ENCODE measurements at regions not wholly inside any gene's neighbourhood (a gene's known extent, or its start where the extent isn't known, plus 50 kb on each side); places are given as distances from the start of the nearest gene placed in this dataset.
"Not testable (repeated sequence)": the region's sequence is repeated elsewhere in the genome, so short reads cannot be mapped to it uniquely, and the experiment has no call there.

DNA sequence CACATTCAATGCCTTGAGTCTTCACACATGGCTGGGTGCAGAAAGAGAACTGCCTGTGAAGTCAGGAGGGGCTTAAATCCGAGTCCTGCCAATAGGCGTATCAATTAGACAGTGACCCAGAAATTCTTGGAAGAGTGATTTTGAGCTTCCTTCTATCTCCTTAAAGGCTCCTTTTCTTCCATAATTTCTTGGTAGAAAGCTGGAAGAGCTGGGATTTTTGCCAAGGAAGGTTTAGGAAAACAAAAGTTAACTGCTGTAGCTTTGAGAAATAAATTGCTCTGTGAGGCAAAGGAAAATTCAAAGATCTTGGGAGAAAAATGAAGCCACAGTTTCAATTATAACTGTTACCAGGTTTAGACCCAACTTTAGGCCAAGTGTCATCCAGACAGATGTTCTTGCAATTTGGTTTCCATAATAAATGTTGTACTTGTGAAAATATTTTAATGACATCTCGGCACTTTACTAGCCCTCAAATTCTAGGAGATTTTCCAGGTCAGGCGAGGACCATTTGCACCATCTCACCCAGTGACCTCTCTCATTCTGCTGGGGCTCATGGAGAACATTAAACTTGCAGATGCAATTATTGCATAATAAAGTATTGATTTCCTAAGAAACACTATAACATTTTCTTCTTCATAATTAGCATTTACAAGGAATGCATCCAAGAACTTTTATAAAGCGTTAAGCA is 329.7 kb upstream of the MEIS1 start:
- Histone ChIP-seq H3K4me3 (no peak overlapping the region), H3K36me3 (no peaks in the 10 kb centered on the region), H3K9me3 (no peaks in the 10 kb centered on the region), H3K27ac (no peak overlapping the region), H3K27me3 (no peaks in the 10 kb centered on the region), H3K4me1 (no peaks in the 10 kb centered on the region)
- DNase-seq (ENCODE audit: low spot score in 2 of 2), result no peak
- TF ChIP-seq, protein P1, sequence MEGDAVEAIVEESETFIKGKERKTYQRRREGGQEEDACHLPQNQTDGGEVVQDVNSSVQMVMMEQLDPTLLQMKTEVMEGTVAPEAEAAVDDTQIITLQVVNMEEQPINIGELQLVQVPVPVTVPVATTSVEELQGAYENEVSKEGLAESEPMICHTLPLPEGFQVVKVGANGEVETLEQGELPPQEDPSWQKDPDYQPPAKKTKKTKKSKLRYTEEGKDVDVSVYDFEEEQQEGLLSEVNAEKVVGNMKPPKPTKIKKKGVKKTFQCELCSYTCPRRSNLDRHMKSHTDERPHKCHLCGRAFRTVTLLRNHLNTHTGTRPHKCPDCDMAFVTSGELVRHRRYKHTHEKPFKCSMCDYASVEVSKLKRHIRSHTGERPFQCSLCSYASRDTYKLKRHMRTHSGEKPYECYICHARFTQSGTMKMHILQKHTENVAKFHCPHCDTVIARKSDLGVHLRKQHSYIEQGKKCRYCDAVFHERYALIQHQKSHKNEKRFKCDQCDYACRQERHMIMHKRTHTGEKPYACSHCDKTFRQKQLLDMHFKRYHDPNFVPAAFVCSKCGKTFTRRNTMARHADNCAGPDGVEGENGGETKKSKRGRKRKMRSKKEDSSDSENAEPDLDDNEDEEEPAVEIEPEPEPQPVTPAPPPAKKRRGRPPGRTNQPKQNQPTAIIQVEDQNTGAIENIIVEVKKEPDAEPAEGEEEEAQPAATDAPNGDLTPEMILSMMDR (IDR thresholded peaks at IDR 0.05), result no peak
- intact Hi-C loops (cut with DNase I), result no loop called here

- H3K4me3 ChIP-seq, result no peak overlapping the region
- no peak for DNase-seq (ENCODE audit: low spot score in 2 of 2)
- H3K36me3 ChIP-seq, result no peaks in the 10 kb centered on the region
- H3K9me3 ChIP-seq, result no peaks in the 10 kb centered on the region
- H3K27me3 ChIP-seq, result no peaks in the 10 kb centered on the region
- H3K27ac ChIP-seq, result no peak overlapping the region
- intact Hi-C loops (cut with DNase I), result no loop called here
- TF ChIP-seq, protein P1 (IDR thresholded peaks at IDR 0.05), result no peak
- no peaks in the 10 kb centered on the region for H3K4me1 ChIP-seq
Observed at GRCh38 chr2:66103581-66103980, 331.3 kb upstream of the MEIS1 start.

DNA sequence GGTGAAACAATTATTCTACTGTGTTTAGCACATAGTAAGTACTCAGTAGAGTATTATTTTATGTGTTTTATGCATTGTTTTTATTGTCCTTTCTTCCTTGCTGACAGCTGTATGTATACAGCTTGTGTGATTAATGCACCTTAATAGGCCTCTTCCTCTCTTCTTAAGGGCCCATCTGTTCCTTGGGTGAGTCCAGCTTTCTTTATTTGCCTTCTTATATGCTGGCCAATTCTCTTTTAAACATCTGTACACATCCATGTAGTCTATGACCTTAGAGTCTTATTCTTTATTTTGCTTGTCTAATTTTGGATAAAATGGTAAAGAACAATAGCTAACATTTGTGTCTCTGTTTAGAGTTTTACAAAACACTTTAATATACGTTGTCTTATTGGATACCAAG is 333.7 kb upstream of the MEIS1 start:
- Histone ChIP-seq H3K4me3 (no peak overlapping the region), H3K27ac (no peak overlapping the region), H3K36me3 (no peaks in the 10 kb centered on the region), H3K4me1 (no peaks in the 10 kb centered on the region), H3K9me3 (no peaks in the 10 kb centered on the region), H3K27me3 (no peaks in the 10 kb centered on the region)
- DNase-seq (ENCODE audit: low spot score in 2 of 2), result no peak
- intact Hi-C loops (cut with DNase I), result no loop called here
- TF ChIP-seq, protein P1 (IDR thresholded peaks at IDR 0.05), result no peak

DNA sequence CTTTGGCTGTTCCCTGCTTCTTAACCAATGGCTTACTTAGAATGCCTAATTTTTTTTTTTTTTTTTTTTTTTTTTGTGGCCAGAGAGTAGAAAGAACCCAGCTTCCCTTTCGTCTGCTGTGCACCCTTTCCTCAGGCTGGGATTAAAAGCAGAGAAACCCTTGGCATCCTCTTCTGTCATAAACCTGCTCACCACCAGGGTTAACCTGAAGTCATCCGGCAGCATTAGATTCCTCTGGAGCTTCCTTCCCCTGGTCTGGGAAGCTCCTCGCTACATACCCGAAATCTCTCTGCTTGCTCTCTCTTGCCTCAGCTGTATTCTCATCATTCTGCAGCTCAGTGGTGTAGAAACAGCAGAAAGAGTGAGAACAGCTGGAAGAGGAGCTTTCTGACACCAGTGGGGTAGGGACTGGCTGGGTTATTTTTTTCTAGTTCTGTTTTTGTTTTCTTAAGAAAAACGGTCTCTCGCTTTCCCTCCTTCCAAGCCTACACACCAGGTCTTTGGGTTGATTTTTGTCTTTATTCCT is 339.0 kb upstream of the MEIS1 start:
- Histone ChIP-seq H3K4me3 (no peak overlapping the region), H3K9me3 (no peaks in the 10 kb centered on the region), H3K27me3 (no peaks in the 10 kb centered on the region), H3K27ac (no peak overlapping the region), H3K36me3 (no peaks in the 10 kb centered on the region), H3K4me1 (no peaks in the 10 kb centered on the region)
- no peak for DNase-seq (ENCODE audit: low spot score in 2 of 2)
- intact Hi-C loops (cut with DNase I), result no loop called here
- TF ChIP-seq, protein P1 (IDR thresholded peaks at IDR 0.05), result no peak

GRCh38 chr2:66094689-66095088 is 340.2 kb upstream of the MEIS1 start:
- H3K4me3 ChIP-seq; H3K27ac ChIP-seq; H3K27me3 ChIP-seq; intact Hi-C loops (cut with DNase I); H3K4me1 ChIP-seq; DNase-seq (ENCODE audit: low spot score in 2 of 2); H3K9me3 ChIP-seq; H3K36me3 ChIP-seq: not testable (repeated sequence)

DNA sequence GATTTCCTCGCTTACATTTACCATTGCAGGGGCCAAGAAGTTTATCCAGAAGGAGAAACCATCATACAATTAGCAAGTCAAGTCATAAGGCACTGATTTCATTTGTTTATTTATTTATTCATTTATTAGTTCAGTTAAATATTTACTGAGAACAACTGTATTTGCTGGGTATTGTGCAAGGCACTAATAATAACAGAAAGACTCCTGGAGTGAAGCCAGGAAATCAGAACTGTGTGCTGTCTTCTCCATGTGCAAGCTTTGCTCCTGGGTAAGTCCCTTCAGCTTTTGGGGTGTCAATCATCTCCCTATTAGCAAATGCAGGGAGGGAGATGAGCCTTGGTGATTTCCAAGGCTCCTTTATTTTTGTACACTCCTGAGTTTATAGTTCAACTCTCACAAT is 341.6 kb upstream of the MEIS1 start:
- intact Hi-C loops (cut with DNase I), result no loop called here
- Histone ChIP-seq H3K27me3 (no peaks in the 10 kb centered on the region), H3K4me1 (no peaks in the 10 kb centered on the region), H3K4me3 (no peak overlapping the region), H3K9me3 (peaks cover 0 to 5% of the 10 kb centered on the region in 2 donors), H3K36me3 (no peaks in the 10 kb centered on the region), H3K27ac (no peak overlapping the region)
- no peak for DNase-seq (ENCODE audit: low spot score in 2 of 2)
- TF ChIP-seq, protein P1 (IDR thresholded peaks at IDR 0.05), result no peak

Data from ascending aorta (tissue), 2 donors.